Mucosa of rectum (tissue), 2 donors: ENCODE measurements at regions not wholly inside any gene's neighbourhood (a gene's known extent, or its start where the extent isn't known, plus 50 kb on each side); places are given as distances from the start of the nearest gene placed in this dataset.

Experiments used
- H3K27ac ChIP-seq, 2 donors: one replicate each; pipeline ENCODE4 v1.7.0; 2013; ENCODE audit warnings: inconsistent platforms in 2 of 2, low read depth in 2 of 2, low read length in 2 of 2
- H3K27me3 ChIP-seq, 2 donors: one replicate each; pipeline ENCODE4 v1.7.0; 2013; ENCODE audit warnings: low read length in 2 of 2; ENCODE audit not compliant: control insufficient read depth in 2 of 2, insufficient read depth in 2 of 2
- H3K36me3 ChIP-seq, 2 donors: one replicate each; pipeline ENCODE4 v1.7.0; 2013; ENCODE audit warnings: low read length in 2 of 2; ENCODE audit not compliant: control insufficient read depth in 2 of 2, insufficient read depth in 2 of 2
- H3K4me1 ChIP-seq, 2 donors: one replicate each; pipeline ENCODE4 v1.7.0; 2013; ENCODE audit warnings: low read length in 2 of 2, mild to moderate bottlenecking in 1 of 2; ENCODE audit not compliant: control insufficient read depth in 2 of 2, insufficient read depth in 2 of 2
- H3K4me3 ChIP-seq, 2 donors: one replicate each; pipeline ENCODE4 v1.7.0; 2013; ENCODE audit warnings: low read length in 2 of 2
- H3K9ac ChIP-seq, 2 donors: one replicate each; pipeline ENCODE4 v1.7.0; 2013; ENCODE audit warnings: low read length in 2 of 2, low read depth in 1 of 2, mild to moderate bottlenecking in 1 of 2
- H3K9me3 ChIP-seq, 2 donors: one replicate each; pipeline ENCODE4 v1.7.0; 2013; ENCODE audit warnings: low read length in 2 of 2; ENCODE audit not compliant: control insufficient read depth in 2 of 2
- donor health status: healthy.
- donor health status: Normal muscosa, but diverticular disease.

DNA sequence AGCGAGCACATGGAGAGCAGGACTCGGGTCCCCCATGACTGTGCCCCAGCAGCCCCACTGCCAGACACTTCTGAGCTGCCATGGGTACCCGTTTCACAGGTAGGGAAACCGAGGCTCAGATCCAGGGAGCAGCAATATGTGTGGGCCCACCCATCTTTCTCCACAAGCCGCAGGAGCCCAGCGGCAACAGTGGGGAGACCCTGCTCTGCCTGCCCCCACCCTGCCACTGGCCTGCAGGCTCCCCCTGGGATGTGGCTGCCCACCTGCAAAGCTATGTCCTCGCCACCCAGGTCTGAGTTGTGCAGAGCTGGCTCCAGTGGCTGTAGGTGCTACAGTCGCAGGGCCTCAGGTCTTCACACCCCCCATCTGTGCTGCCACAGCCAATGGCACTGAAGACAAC is 50.6 kb upstream of the C1QTNF9B start:
- H3K36me3 ChIP-seq = no peaks in the 10 kb centered on the region
- H3K4me3 ChIP-seq = no peak overlapping the region
- H3K27me3 ChIP-seq = no peaks in the 10 kb centered on the region
- H3K27ac ChIP-seq = no peak overlapping the region
- no peaks in the 10 kb centered on the region for H3K4me1 ChIP-seq
- no peaks in the 10 kb centered on the region for H3K9me3 ChIP-seq
- no peak overlapping the region for H3K9ac ChIP-seq

- no peaks in the 10 kb centered on the region for H3K4me1 ChIP-seq
- H3K4me3 ChIP-seq = no peak overlapping the region
- no peaks in the 10 kb centered on the region for H3K27me3 ChIP-seq
- no peak overlapping the region for H3K27ac ChIP-seq
- no peaks in the 10 kb centered on the region for H3K9me3 ChIP-seq
- H3K9ac ChIP-seq = no peak overlapping the region
- no peaks in the 10 kb centered on the region for H3K36me3 ChIP-seq
Observed at GRCh38 chr13:23949200-23949599, 51.9 kb upstream of the C1QTNF9B start.

DNA sequence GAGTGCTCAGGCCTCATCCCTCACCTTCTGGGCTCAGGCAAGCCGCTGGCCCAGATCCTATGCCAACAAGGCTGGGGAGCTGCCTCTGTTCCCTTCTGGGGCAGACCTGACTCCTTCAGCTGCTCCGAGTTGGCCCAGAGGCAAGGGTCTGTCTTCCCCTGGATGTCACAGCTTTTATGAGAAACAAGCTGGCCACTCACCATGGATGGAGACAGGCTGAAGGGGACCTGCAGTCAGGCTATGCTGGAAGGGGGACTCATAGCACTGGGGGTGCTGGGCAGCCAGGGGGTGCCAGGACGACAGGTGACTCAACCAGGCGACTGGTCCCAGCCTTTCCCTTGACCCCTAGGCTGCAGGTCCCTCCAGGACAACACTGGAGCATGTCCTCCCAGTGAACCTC is 52.4 kb upstream of the C1QTNF9B start:
- Histone ChIP-seq H3K9me3 (no peaks in the 10 kb centered on the region), H3K27me3 (no peaks in the 10 kb centered on the region), H3K36me3 (no peaks in the 10 kb centered on the region), H3K9ac (no peak overlapping the region), H3K4me1 (no peaks in the 10 kb centered on the region), H3K4me3 (no peak overlapping the region), H3K27ac (no peak overlapping the region)

GRCh38 chr13:23950736-23951510 is 53.6 kb upstream of the C1QTNF9B start:
- Histone ChIP-seq H3K9me3 (no peaks in the 10 kb centered on the region), H3K27me3 (no peaks in the 10 kb centered on the region), H3K27ac (no peak overlapping the region), H3K4me3 (no peak overlapping the region), H3K9ac (no peak overlapping the region), H3K36me3 (no peaks in the 10 kb centered on the region), H3K4me1 (peaks cover 0 to 4% of the 10 kb centered on the region in 2 donors)

DNA sequence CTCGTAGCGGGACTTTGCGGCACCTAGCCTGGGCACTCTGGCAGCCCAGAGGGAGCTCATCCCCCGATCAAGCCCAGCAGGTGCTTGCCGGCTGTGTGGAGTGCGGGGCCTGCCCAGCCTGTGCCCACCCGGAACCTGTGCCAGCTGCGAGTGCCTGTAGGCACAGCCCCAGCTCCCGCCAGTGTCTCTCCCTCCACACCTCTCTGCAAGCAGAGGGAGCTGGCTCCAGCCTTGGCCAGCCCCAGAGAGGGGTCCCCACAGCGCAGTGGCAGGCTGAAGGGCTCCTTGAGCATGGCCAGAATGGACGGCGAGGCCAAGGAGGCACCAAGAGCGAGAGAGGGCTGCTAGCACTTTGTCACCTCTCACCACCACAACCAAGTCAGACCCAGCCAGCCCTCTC is 55.5 kb upstream of the C1QTNF9B start:
- Histone ChIP-seq H3K4me3 (no peak overlapping the region), H3K27ac (no peak overlapping the region), H3K36me3 (no peaks in the 10 kb centered on the region), H3K4me1 (peaks cover 4 to 5% of the 10 kb centered on the region in 2 donors), H3K27me3 (no peaks in the 10 kb centered on the region), H3K9ac (no peak overlapping the region), H3K9me3 (no peaks in the 10 kb centered on the region)

- Histone ChIP-seq H3K9me3 (no peaks in the 10 kb centered on the region), H3K27ac (no peak overlapping the region), H3K4me3 (no peak overlapping the region), H3K27me3 (no peaks in the 10 kb centered on the region), H3K4me1 (peaks cover 4 to 5% of the 10 kb centered on the region in 2 donors), H3K9ac (no peak overlapping the region), H3K36me3 (no peaks in the 10 kb centered on the region)
Observed at GRCh38 chr13:23953860-23954512, 56.7 kb upstream of the C1QTNF9B start.

- H3K9me3 ChIP-seq = no peaks in the 10 kb centered on the region
- H3K4me3 ChIP-seq = no peak overlapping the region
- H3K36me3 ChIP-seq = no peaks in the 10 kb centered on the region
- H3K27me3 ChIP-seq = no peaks in the 10 kb centered on the region
- H3K9ac ChIP-seq = no peak overlapping the region
- peaks cover 4 to 5% of the 10 kb centered on the region in 2 donors for H3K4me1 ChIP-seq
- H3K27ac ChIP-seq = no peak overlapping the region
Observed at GRCh38 chr13:23955064-23955463, 57.8 kb upstream of the C1QTNF9B start.

DNA sequence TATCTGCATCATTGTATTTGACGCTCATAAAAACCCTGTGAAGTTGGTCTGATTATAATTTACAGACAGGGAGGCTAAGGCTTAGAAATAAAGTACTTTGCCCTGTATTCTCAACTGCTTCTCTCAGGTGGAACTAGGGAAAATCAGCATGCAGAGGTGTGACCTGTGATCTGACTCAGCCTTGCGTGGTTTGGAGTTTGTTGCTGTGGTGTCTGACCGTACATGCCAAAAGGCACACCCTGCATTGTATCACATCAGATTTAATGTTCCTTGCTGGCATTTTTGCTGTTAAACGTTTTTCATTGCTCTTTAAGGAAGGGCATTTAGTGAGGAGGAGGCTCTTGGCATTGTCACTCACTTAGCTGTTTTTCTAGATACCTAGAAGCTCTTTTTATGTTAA is 58.8 kb upstream of the C1QTNF9B start:
- H3K27ac ChIP-seq = no peak overlapping the region
- no peak overlapping the region for H3K9ac ChIP-seq
- H3K27me3 ChIP-seq = no peaks in the 10 kb centered on the region
- H3K4me3 ChIP-seq = no peak overlapping the region
- H3K4me1 ChIP-seq = peaks cover 4 to 5% of the 10 kb centered on the region in 2 donors
- H3K9me3 ChIP-seq = no peaks in the 10 kb centered on the region
- H3K36me3 ChIP-seq = no peaks in the 10 kb centered on the region

- Histone ChIP-seq H3K4me3 (no peak overlapping the region), H3K4me1 (peaks cover 4 to 5% of the 10 kb centered on the region in 2 donors), H3K36me3 (no peaks in the 10 kb centered on the region), H3K27me3 (no peaks in the 10 kb centered on the region), H3K9me3 (no peaks in the 10 kb centered on the region), H3K9ac (no peak overlapping the region), H3K27ac (no peak overlapping the region)
Observed at GRCh38 chr13:23957981-23958380, 60.7 kb upstream of the C1QTNF9B start.

DNA sequence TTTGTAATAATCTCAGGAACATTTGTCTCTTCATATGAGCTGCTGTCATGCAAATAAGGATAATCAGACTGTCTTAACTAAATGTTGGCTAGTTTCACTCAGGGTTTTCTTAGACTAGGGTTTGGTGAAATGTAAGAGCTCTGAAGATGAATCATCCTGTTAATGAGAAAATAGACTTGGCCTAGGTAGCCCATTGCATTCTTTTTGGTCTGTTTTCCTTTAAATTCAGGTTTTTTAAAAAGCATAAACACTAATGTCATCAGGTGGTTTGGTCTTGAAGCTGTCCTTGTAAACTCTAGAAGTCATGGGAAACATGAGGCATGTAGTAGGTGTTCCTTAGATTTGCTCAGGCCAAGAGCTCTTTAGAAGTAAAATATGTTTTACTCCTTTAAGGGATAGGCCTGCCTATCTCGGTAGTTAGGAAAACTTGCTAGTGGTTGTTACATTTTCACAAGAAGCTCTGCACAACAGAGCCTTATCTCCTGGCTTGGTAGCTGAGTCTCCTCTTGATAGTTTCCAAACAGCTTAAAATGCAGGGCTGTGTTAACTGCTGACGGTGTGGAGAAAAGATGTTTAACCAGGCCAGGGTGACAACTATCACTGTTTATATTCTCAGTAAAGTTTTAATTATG is 62.0 kb upstream of the C1QTNF9B start:
- H3K36me3 ChIP-seq = no peaks in the 10 kb centered on the region
- H3K4me3 ChIP-seq = no peak overlapping the region
- H3K27ac ChIP-seq = no peak overlapping the region
- H3K9ac ChIP-seq = no peak overlapping the region
- no peaks in the 10 kb centered on the region for H3K27me3 ChIP-seq
- no peaks in the 10 kb centered on the region for H3K9me3 ChIP-seq
- H3K4me1 ChIP-seq = peaks cover 4 to 10% of the 10 kb centered on the region in 2 donors
